ENCODE measurements at regions not wholly inside any gene's neighbourhood (a gene's known extent, or its start where the extent isn't known, plus 50 kb on each side); places are given as distances from the start of the nearest gene placed in this dataset.
A peak's percentile ranks its signal among the peaks of the same experiment; 100 is the strongest.

DNA sequence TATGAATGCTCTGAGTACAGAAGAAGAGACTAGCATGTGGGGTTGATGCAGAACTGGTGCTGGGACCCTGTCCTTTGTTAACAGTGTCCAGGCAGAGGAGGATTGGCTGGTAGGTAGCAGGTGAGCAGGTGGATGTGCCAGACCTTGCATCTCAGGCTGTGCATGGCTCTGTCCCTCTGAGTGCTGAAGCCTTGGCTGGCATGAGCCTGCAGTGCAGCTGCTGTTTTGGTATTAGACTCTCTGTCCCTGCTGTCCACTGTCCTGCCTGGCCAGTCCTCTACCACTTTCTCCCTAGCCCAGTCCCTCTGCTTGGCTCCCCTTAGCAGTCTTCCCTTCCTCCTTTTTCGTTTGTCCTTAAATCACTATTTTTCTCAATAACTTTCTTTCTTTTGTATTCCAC, 213.6 kb upstream of the ZBED5 start:
- no peak overlapping the region for H3K4me3 ChIP-seq (ENCODE audit: control insufficient read depth in 1 of 2, extremely low read depth in 1 of 2, low read length in 1 of 2)
- Mint-ChIP-seq H3K4me1 (peaks cover 14 to 22% (median 17%) of the 10 kb centered on the region in 3 donors), H3K27ac (peak overlapping the region in 1 of 2 donors; percentile 23), H3K27me3 (peaks cover 0 to 1% of the 10 kb centered on the region in 2 donors), H3K36me3 (no peaks in the 10 kb centered on the region), H3K9me3 (no peaks in the 10 kb centered on the region), H3K4me3 (no peak overlapping the region)
- ATAC-seq (replicated peaks in 1 of 4) (no peak), DNase-seq (no peak)
- ChIA-PET POLR2A (no interaction called here), CTCF (no interaction called here)
- peaks cover 0 to 9% of the 10 kb centered on the region in 2 experiments for H3K4me1 ChIP-seq (ENCODE audit: control insufficient read depth in 1 of 2, extremely low read depth in 1 of 2, insufficient read depth in 2 of 2, low read length in 2 of 2)
- H3K36me3 ChIP-seq (ENCODE audit: control insufficient read depth in 2 of 2, extremely low read depth in 1 of 2, insufficient read depth in 1 of 2, low read length in 1 of 2) = no peaks in the 10 kb centered on the region
- no peak overlapping the region for H3K27ac ChIP-seq (ENCODE audit: low read length)
- no peaks in the 10 kb centered on the region for H3K9me3 ChIP-seq
- WGBS (ENCODE audit: insufficient coverage) = no CpG with 5 or more reads among the region's 1 CpG
- peaks cover 0 to 5% of the 10 kb centered on the region in 2 experiments for H3K27me3 ChIP-seq (replicated peaks in 1 of 2; ENCODE audit: control insufficient read depth in 2 of 2, extremely low read depth in 1 of 2, insufficient read depth in 2 of 2, low read length in 1 of 2)

DNA sequence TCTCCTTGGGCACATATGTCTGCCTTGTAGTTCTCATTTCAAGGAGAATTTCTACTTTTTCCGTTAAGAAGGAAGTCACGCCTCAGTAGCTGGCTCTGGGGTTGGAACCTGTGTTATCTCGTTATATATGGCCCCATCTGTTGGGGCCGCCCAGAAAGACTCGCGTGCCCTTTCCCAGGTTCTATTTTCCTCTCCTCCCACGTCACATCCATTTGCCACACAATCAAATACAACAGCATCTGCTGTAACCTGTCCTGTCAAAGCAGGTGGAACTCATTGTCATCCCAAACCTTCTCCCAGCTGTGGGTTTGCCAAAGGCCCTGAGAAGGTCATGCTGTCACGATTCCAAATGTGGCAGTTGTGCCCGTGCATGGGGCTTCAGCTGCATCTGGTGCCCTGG, 213.1 kb upstream of the ZBED5 start:
- Histone ChIP-seq H3K27ac (ENCODE audit: low read length) (no peak overlapping the region), H3K36me3 (ENCODE audit: control insufficient read depth in 2 of 2, extremely low read depth in 1 of 2, insufficient read depth in 1 of 2, low read length in 1 of 2) (no peaks in the 10 kb centered on the region), H3K4me3 (ENCODE audit: control insufficient read depth in 1 of 2, extremely low read depth in 1 of 2, low read length in 1 of 2) (no peak overlapping the region), H3K4me1 (ENCODE audit: control insufficient read depth in 1 of 2, extremely low read depth in 1 of 2, insufficient read depth in 2 of 2, low read length in 2 of 2) (peaks cover 0 to 4% of the 10 kb centered on the region in 2 experiments), H3K27me3 (replicated peaks in 1 of 2; ENCODE audit: control insufficient read depth in 2 of 2, extremely low read depth in 1 of 2, insufficient read depth in 2 of 2, low read length in 1 of 2) (peaks cover 0 to 5% of the 10 kb centered on the region in 2 experiments), H3K9me3 (no peaks in the 10 kb centered on the region)
- Mint-ChIP-seq H3K4me3 (no peak overlapping the region), H3K4me1 (peaks cover 9 to 17% (median 12%) of the 10 kb centered on the region in 3 donors), H3K9me3 (no peaks in the 10 kb centered on the region), H3K36me3 (no peaks in the 10 kb centered on the region), H3K27ac (no peak overlapping the region), H3K27me3 (peaks cover 0 to 1% of the 10 kb centered on the region in 2 donors)
- WGBS (ENCODE audit: insufficient coverage) = 79% methylated on average over 9 of the region's 9 CpGs
- no peak for ATAC-seq (replicated peaks in 1 of 4)
- DNase-seq = no peak
- POLR2A ChIA-PET = no interaction called here
- CTCF ChIA-PET = no interaction called here

DNA sequence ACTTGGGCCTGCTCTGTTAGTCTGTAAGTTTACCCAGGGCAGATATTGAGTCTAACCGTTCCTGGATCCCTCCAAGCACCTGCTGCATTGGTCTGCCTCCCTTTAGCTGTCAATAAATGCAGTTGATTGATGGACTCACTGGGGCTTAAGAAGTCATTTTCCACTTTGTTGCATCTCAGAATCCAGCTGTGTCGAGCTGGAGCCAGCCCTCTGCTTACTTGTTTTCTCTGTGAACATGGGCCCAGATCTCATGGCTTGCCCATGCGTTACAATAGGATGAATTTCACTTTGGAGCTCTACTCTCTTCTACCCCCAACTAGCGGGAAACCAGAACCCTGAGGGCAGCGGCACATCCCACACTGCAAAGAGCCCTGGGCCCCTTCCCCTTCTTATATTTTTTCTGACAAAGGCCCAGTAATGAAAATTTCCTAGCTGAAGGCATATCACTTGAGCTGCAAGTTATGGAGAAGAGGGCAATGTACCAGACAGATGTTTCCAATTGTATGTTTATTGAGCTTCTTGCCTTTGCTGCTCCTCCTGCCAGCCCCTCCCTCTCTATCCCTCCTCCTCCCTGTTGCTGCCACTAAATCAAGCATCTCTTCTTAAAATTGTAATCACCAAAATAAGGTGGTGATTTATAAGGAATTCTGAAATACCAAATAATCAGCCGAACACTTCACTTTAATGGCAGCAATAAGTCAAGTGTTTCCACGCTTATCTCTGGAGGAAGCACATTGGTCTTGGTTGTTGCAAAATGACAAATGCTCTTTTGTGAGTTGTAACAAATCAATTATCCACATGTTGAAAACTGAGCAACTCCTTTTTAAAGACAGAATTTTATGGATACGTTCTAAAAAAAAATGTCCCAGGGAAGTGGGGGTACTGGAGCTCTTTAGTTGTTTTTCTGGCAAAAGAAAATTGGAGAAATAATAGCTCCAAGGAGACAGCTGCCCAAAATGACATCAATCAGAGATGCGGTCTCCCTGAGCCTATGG, 212.3 kb upstream of the ZBED5 start:
- no peaks in the 10 kb centered on the region for H3K36me3 Mint-ChIP-seq
- H3K4me3 Mint-ChIP-seq = no peak overlapping the region
- no peaks in the 10 kb centered on the region for H3K27me3 Mint-ChIP-seq
- H3K27ac ChIP-seq (ENCODE audit: low read length) = no peak overlapping the region
- H3K4me1 ChIP-seq (ENCODE audit: control insufficient read depth in 1 of 2, extremely low read depth in 1 of 2, insufficient read depth in 2 of 2, low read length in 2 of 2) = no peaks in the 10 kb centered on the region
- H3K9me3 Mint-ChIP-seq = no peaks in the 10 kb centered on the region
- no peak overlapping the region for H3K4me3 ChIP-seq (ENCODE audit: control insufficient read depth in 1 of 2, extremely low read depth in 1 of 2, low read length in 1 of 2)
- no peak for DNase-seq
- no peaks in the 10 kb centered on the region for H3K9me3 ChIP-seq
- peaks cover 6 to 14% (median 9%) of the 10 kb centered on the region in 3 donors for H3K4me1 Mint-ChIP-seq
- peaks cover 0 to 5% of the 10 kb centered on the region in 2 experiments for H3K27me3 ChIP-seq (replicated peaks in 1 of 2; ENCODE audit: control insufficient read depth in 2 of 2, extremely low read depth in 1 of 2, insufficient read depth in 2 of 2, low read length in 1 of 2)
- H3K36me3 ChIP-seq (ENCODE audit: control insufficient read depth in 2 of 2, extremely low read depth in 1 of 2, insufficient read depth in 1 of 2, low read length in 1 of 2) = no peaks in the 10 kb centered on the region
- ATAC-seq (replicated peaks in 1 of 4) = no peak
- CTCF ChIA-PET = no interaction called here
- POLR2A ChIA-PET = interaction anchor here in 1 of 2 donors (0.8 kb wide), 1 partner anchor 8 kb away, joined by 3 read pairs; no protein-coding TSS in a partner anchor
- H3K27ac Mint-ChIP-seq = no peak overlapping the region
- 89% methylated on average over 6 of the region's 9 CpGs for WGBS (ENCODE audit: insufficient coverage)

DNA sequence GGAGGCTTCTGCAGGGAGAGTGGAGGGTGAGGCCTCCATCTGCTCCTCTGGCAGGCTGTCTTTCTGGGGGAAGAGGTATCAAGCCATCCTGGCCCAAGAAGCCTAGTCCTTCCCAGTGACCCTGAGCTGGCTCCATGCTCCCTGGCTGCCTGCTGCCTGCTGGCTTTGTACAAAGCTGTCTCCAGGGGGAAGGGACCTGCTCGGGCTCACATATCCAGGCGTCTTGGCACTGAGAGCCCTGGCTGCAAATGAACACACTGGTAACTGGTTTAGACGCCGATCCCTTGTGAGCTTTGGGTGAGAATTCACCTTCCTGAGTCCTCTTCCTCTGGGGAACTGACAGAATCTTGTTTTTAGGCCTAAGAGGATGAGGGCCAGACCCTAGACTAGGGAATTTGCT, 210.3 kb upstream of the ZBED5 start:
- no peak overlapping the region for H3K27ac Mint-ChIP-seq
- H3K27me3 Mint-ChIP-seq = no peaks in the 10 kb centered on the region
- no peaks in the 10 kb centered on the region for H3K36me3 Mint-ChIP-seq
- H3K4me1 ChIP-seq (ENCODE audit: control insufficient read depth in 1 of 2, extremely low read depth in 1 of 2, insufficient read depth in 2 of 2, low read length in 2 of 2) = no peaks in the 10 kb centered on the region
- peaks cover 0 to 7% (median 1%) of the 10 kb centered on the region in 3 donors for H3K4me1 Mint-ChIP-seq
- ChIA-PET POLR2A (no interaction called here), CTCF (interaction anchor here in 1 of 2 donors (0.8 kb wide), 1 partner anchor 21 kb away, joined by 3 read pairs; no protein-coding TSS in a partner anchor)
- DNase-seq (no peak), ATAC-seq (replicated peaks in 1 of 4) (no peak)
- no peak overlapping the region for H3K4me3 ChIP-seq (ENCODE audit: control insufficient read depth in 1 of 2, extremely low read depth in 1 of 2, low read length in 1 of 2)
- H3K27ac ChIP-seq (ENCODE audit: low read length) = no peak overlapping the region
- WGBS (ENCODE audit: insufficient coverage) = 100% methylated on average over 1 of the region's 4 CpGs
- no peaks in the 10 kb centered on the region for H3K9me3 ChIP-seq
- H3K9me3 Mint-ChIP-seq = peaks cover 0 to 3% (median 0%) of the 10 kb centered on the region in 3 donors
- no peak overlapping the region for H3K4me3 Mint-ChIP-seq
- no peaks in the 10 kb centered on the region for H3K36me3 ChIP-seq (ENCODE audit: control insufficient read depth in 2 of 2, extremely low read depth in 1 of 2, insufficient read depth in 1 of 2, low read length in 1 of 2)
- H3K27me3 ChIP-seq (replicated peaks in 1 of 2; ENCODE audit: control insufficient read depth in 2 of 2, extremely low read depth in 1 of 2, insufficient read depth in 2 of 2, low read length in 1 of 2) = peaks cover 0 to 5% of the 10 kb centered on the region in 2 experiments

DNA sequence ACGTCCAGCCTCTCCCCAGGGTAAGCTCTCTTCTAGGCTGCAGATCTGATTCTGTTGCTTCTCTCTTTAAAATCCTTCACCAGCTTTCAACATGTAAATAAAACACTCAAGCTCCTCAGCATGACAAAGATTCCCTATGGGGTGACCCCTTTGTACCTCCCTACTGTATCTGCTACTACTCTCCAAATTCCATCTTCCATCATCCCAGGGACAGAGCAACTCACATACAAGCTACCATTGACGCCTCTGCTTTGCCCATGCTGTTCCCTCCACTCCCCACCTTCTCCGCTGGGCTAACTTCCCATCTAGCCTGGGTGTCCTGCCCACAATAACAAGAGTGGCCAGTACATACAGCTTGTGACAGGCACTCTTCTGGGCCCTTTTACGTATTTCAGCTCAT, 207.5 kb upstream of the ZBED5 start:
- CTCF ChIA-PET = no interaction called here

DNA sequence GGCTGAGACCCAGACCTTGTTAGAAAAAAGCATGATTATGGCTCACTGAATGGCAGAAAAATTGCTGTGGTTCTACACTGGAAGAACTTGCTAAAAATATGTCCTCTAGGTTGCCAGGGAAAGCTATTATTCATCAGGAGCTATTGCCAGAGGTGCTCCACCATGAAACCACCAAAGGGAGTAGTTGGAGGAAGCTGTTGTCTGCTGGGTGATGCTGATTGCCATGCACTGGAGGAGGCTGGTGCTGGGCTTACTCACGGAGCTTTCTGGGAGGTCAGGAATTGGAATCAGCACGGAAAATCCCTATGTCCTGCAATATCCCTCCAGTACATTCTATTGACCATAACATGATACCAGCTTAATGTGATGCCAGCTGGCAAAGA, 199.6 kb upstream of the ZBED5 start:
- H3K27ac ChIP-seq (ENCODE audit: low read length) = no peak overlapping the region
- DNase-seq (no peak), ATAC-seq (replicated peaks in 1 of 4) (no peak)
- no peaks in the 10 kb centered on the region for H3K36me3 ChIP-seq (ENCODE audit: control insufficient read depth in 2 of 2, extremely low read depth in 1 of 2, insufficient read depth in 1 of 2, low read length in 1 of 2)
- no peaks in the 10 kb centered on the region for H3K27me3 ChIP-seq (replicated peaks in 1 of 2; ENCODE audit: control insufficient read depth in 2 of 2, extremely low read depth in 1 of 2, insufficient read depth in 2 of 2, low read length in 1 of 2)
- H3K4me3 Mint-ChIP-seq = no peak overlapping the region
- POLR2A ChIA-PET = no interaction called here
- no peaks in the 10 kb centered on the region for H3K4me1 Mint-ChIP-seq
- no peak overlapping the region for H3K27ac Mint-ChIP-seq
- H3K36me3 Mint-ChIP-seq = peaks cover 16% of the 10 kb centered on the region
- peaks cover 2% of the 10 kb centered on the region for H3K9me3 ChIP-seq
- H3K4me1 ChIP-seq (ENCODE audit: control insufficient read depth in 1 of 2, extremely low read depth in 1 of 2, insufficient read depth in 2 of 2, low read length in 2 of 2) = no peaks in the 10 kb centered on the region
- peaks cover 0 to 1% of the 10 kb centered on the region in 2 donors for H3K27me3 Mint-ChIP-seq
- H3K4me3 ChIP-seq (ENCODE audit: control insufficient read depth in 1 of 2, extremely low read depth in 1 of 2, low read length in 1 of 2) = no peak overlapping the region
- H3K9me3 Mint-ChIP-seq = peaks cover 14 to 39% (median 25%) of the 10 kb centered on the region in 3 donors
- WGBS (ENCODE audit: insufficient coverage) = no CpG with 5 or more reads among the region's 2 CpGs
- CTCF ChIA-PET = interaction anchor here (0.6 to 0.7 kb wide), 2 partner anchors 77 to 100 kb away, joined by 3 read pairs; no protein-coding TSS in a partner anchor

More for the DNA sequence above, 207.5 kb upstream of the ZBED5 start:
- Mint-ChIP-seq H3K9me3 (peaks cover 0 to 3% (median 0%) of the 10 kb centered on the region in 3 donors), H3K4me3 (no peak overlapping the region), H3K27me3 (no peaks in the 10 kb centered on the region), H3K27ac (no peak overlapping the region), H3K36me3 (no peaks in the 10 kb centered on the region), H3K4me1 (peaks cover 0 to 5% (median 0%) of the 10 kb centered on the region in 3 donors)
- no peak for DNase-seq
- Histone ChIP-seq H3K27me3 (replicated peaks in 1 of 2; ENCODE audit: control insufficient read depth in 2 of 2, extremely low read depth in 1 of 2, insufficient read depth in 2 of 2, low read length in 1 of 2) (peaks cover 0 to 2% of the 10 kb centered on the region in 2 experiments), H3K4me3 (ENCODE audit: control insufficient read depth in 1 of 2, extremely low read depth in 1 of 2, low read length in 1 of 2) (no peak overlapping the region), H3K27ac (ENCODE audit: low read length) (no peak overlapping the region), H3K36me3 (ENCODE audit: control insufficient read depth in 2 of 2, extremely low read depth in 1 of 2, insufficient read depth in 1 of 2, low read length in 1 of 2) (no peaks in the 10 kb centered on the region), H3K4me1 (ENCODE audit: control insufficient read depth in 1 of 2, extremely low read depth in 1 of 2, insufficient read depth in 2 of 2, low read length in 2 of 2) (no peaks in the 10 kb centered on the region), H3K9me3 (no peaks in the 10 kb centered on the region)
- ATAC-seq (replicated peaks in 1 of 4) = no peak
- POLR2A ChIA-PET = no interaction called here
- 76% methylated on average over 3 of the region's 4 CpGs for WGBS (ENCODE audit: insufficient coverage)
